SH-SY5Y (cell line): ENCODE measurements at regions not wholly inside any gene's neighbourhood (a gene's known extent, or its start where the extent isn't known, plus 50 kb on each side); places are given as distances from the start of the nearest gene placed in this dataset.

ENCODE experiments used
- GATA2 ChIP-seq: IDR thresholded peaks from 2 replicates; pipeline ENCODE4 v1.6.1; 2011; ENCODE audit warnings: mild to moderate bottlenecking, low read depth, low read length
- GATA3 ChIP-seq: IDR thresholded peaks from 2 replicates; pipeline ENCODE4 v1.6.1; 2011; ENCODE audit warnings: low read depth, mild to moderate bottlenecking, low read length, moderate library complexity

GRCh38 chr13:31638577-31638976, 100.7 kb upstream of the RXFP2 start:
- TF ChIP-seq GATA2 = no peak
- TF ChIP-seq GATA3 = no peak
